CD4-positive, alpha-beta memory T cell (primary cell): ENCODE measurements at regions not wholly inside any gene's neighbourhood (a gene's known extent, or its start where the extent isn't known, plus 50 kb on each side); places are given as distances from the start of the nearest gene placed in this dataset.

Experiments
- CTCF ChIA-PET: fragments of 350-600 bp; sonication (Branson Sonifier 250); formaldehyde crosslinking; loops from one replicate; lab custom pipeline; 2021; ENCODE audit warnings: inconsistent platforms; ENCODE audit not compliant: partially characterized antibody; lab: Charles Lee
- POLR2A ChIA-PET: fragments of 350-600 bp; sonication (Branson Sonifier 250); formaldehyde crosslinking; loops from one replicate; lab custom pipeline; 2021; ENCODE audit not compliant: partially characterized antibody; lab: Charles Lee
- DNase-seq, 5 donors: peaks; one replicate each; pipeline versions ENCODE4 v3.0.0 to v3.0.0-alpha.2; 2020 to 2022; ENCODE audit warnings: mixed read lengths in 1 of 5
- H3K27ac ChIP-seq: one replicate; pipeline ENCODE4 v1.7.0; 2013; ENCODE audit warnings: low read depth, low read length
- H3K27me3 ChIP-seq: 2 replicates; pipeline ENCODE4 v1.7.0; 2013; ENCODE audit warnings: mild to moderate bottlenecking, low read length, moderate library complexity; ENCODE audit not compliant: insufficient read depth
- H3K36me3 ChIP-seq: 2 replicates; pipeline ENCODE4 v1.7.0; 2013; ENCODE audit warnings: mild to moderate bottlenecking, low read length, moderate library complexity; ENCODE audit not compliant: insufficient read depth
- H3K4me1 ChIP-seq: 2 replicates; pipeline ENCODE4 v1.7.0; 2013; ENCODE audit warnings: mild to moderate bottlenecking, low read length, moderate library complexity; ENCODE audit not compliant: insufficient read depth
- H3K4me3 ChIP-seq, 2 donors: one replicate each; pipeline ENCODE4 v1.7.0; 2013; ENCODE audit warnings: low read length in 2 of 2, mild to moderate bottlenecking in 1 of 2
- H3K9me3 ChIP-seq, 2 donors: one replicate each; pipeline ENCODE4 v1.7.0; 2013; ENCODE audit warnings: low read length in 2 of 2, control low read depth in 1 of 2; ENCODE audit not compliant: control insufficient read depth in 1 of 2
- H3K27ac Mint-ChIP-seq, 7 donors: one replicate each; pipeline ENCODE4 v1.8.0; 2020 to 2021; ENCODE audit warnings: mixed read lengths in 7 of 7, mild to moderate bottlenecking in 6 of 7, inconsistent platforms in 3 of 7, moderate library complexity in 3 of 7
- H3K27me3 Mint-ChIP-seq, 2 donors: one replicate each; pipeline ENCODE4 v1.8.0; 2020 to 2021; ENCODE audit warnings: mixed read lengths in 2 of 2
- H3K36me3 Mint-ChIP-seq, 2 donors: one replicate each; pipeline ENCODE4 v1.8.0; 2020 to 2021; ENCODE audit warnings: mixed read lengths in 2 of 2, inconsistent platforms in 1 of 2, mild to moderate bottlenecking in 1 of 2
- H3K4me1 Mint-ChIP-seq, 4 donors: one replicate each; pipeline ENCODE4 v1.8.0; 2020 to 2021; ENCODE audit warnings: mixed read lengths in 4 of 4, mild to moderate bottlenecking in 1 of 4
- H3K4me3 Mint-ChIP-seq, 8 donors: one replicate each; pipeline ENCODE4 v1.8.0; 2020 to 2021; ENCODE audit warnings: mixed read lengths in 8 of 8, mild to moderate bottlenecking in 7 of 8, moderate library complexity in 6 of 8, inconsistent platforms in 3 of 8
- H3K9me3 Mint-ChIP-seq, 8 donors: one replicate each; pipeline ENCODE4 v1.8.0; 2020 to 2021; ENCODE audit warnings: mixed read lengths in 8 of 8, mild to moderate bottlenecking in 5 of 8, inconsistent platforms in 3 of 8, moderate library complexity in 1 of 8
- intact Hi-C: fragments of 100-400 bp; cut with micrococcal nuclease; formaldehyde crosslinking; loops from one replicate; pipeline ENCODE4 v1.15.1; 2023

GRCh38 chr19:32017176-32017953 is 328.0 kb upstream of the ZNF507 start:
- no peak overlapping the region for H3K27ac ChIP-seq
- H3K4me3 ChIP-seq: no peak overlapping the region
- no peaks in the 10 kb centered on the region for H3K27me3 ChIP-seq
- Mint-ChIP-seq H3K4me3 (no peak overlapping the region), H3K9me3 (peaks cover 0 to 7% (median 2%) of the 10 kb centered on the region in 8 donors), H3K36me3 (no peaks in the 10 kb centered on the region), H3K4me1 (no peaks in the 10 kb centered on the region), H3K27me3 (peaks cover 0 to 1% of the 10 kb centered on the region in 2 donors), H3K27ac (no peak overlapping the region)
- intact Hi-C loops: no loop called here
- DNase-seq: no peak
- no peaks in the 10 kb centered on the region for H3K4me1 ChIP-seq
- CTCF ChIA-PET: no interaction called here
- no peaks in the 10 kb centered on the region for H3K36me3 ChIP-seq
- no peaks in the 10 kb centered on the region for H3K9me3 ChIP-seq
- POLR2A ChIA-PET: no interaction called here

DNA sequence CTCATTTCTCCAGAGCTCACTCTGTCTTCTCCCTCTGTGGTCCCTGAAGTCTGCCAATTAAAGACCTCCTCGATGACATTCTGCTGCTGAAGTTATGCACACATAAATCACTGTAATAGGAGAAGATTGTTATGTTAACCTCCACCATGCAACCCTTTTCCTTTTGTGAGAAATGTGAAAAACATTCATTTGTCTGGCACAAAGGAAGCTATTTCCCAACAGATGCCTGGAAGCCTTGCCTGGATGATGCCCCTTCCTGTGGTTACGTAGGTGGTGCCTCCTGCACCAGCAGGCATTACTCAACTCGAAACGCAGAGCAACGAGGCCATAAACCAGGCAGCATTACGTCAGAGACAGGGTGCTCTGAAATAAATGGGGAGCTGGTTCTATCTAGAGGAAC is 327.4 kb upstream of the ZNF507 start:
- intact Hi-C loops: no loop called here
- H3K4me1 Mint-ChIP-seq: no peaks in the 10 kb centered on the region
- no peak for DNase-seq
- Histone ChIP-seq H3K36me3 (no peaks in the 10 kb centered on the region), H3K4me3 (no peak overlapping the region), H3K9me3 (no peaks in the 10 kb centered on the region), H3K27me3 (no peaks in the 10 kb centered on the region), H3K27ac (no peak overlapping the region), H3K4me1 (no peaks in the 10 kb centered on the region)
- H3K27ac Mint-ChIP-seq: no peak overlapping the region
- ChIA-PET POLR2A (no interaction called here), CTCF (no interaction called here)
- H3K27me3 Mint-ChIP-seq: peaks cover 0 to 1% of the 10 kb centered on the region in 2 donors
- H3K9me3 Mint-ChIP-seq: peaks cover 0 to 7% (median 2%) of the 10 kb centered on the region in 8 donors
- no peak overlapping the region for H3K4me3 Mint-ChIP-seq
- no peaks in the 10 kb centered on the region for H3K36me3 Mint-ChIP-seq

- ChIA-PET POLR2A (no interaction called here), CTCF (no interaction called here)
- H3K4me3 ChIP-seq: no peak overlapping the region
- no peaks in the 10 kb centered on the region for H3K27me3 ChIP-seq
- no peak overlapping the region for H3K27ac ChIP-seq
- DNase-seq: no peak
- Mint-ChIP-seq H3K27ac (no peak overlapping the region), H3K4me1 (no peaks in the 10 kb centered on the region), H3K9me3 (peaks cover 0 to 7% (median 3%) of the 10 kb centered on the region in 8 donors), H3K36me3 (no peaks in the 10 kb centered on the region), H3K4me3 (no peak overlapping the region), H3K27me3 (peaks cover under 1 to 1% of the 10 kb centered on the region in 2 donors)
- H3K9me3 ChIP-seq: no peaks in the 10 kb centered on the region
- H3K36me3 ChIP-seq: no peaks in the 10 kb centered on the region
- intact Hi-C loops: no loop called here
- no peaks in the 10 kb centered on the region for H3K4me1 ChIP-seq
Observed at GRCh38 chr19:32020538-32020937, 324.9 kb upstream of the ZNF507 start.

DNA sequence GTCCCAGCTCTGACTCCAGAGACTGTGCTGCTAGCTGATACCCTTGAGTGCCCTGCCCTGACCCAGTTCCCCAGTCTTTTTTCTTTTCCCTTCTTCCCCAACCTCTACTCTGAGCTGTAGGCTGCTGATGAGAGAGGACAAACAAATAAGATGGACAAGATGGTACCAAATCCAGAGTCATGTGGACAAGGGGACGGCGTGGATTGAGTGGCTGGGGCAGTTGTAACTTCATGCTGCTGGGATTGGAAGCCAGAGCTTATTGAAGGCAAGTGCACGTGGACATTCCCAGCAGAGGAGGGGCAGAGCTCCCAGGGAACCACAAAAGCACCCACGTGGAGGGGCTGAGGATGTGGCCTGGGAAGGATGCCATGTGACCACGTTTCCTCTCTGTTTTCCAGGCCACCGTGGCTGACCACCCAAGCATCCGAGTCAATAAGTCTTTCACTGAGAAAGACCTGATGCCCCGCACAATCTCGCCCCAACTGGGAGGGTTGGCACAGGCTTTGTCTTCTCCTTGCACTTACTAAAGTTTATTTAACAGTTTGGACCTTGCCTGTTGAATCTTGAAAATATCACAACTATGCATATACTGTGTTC is 323.3 kb upstream of the ZNF507 start:
- no peak overlapping the region for H3K4me3 ChIP-seq
- no peak overlapping the region for H3K4me3 Mint-ChIP-seq
- no peaks in the 10 kb centered on the region for H3K36me3 ChIP-seq
- H3K9me3 Mint-ChIP-seq: peaks cover 0 to 11% (median 6%) of the 10 kb centered on the region in 8 donors
- no peaks in the 10 kb centered on the region for H3K36me3 Mint-ChIP-seq
- no peaks in the 10 kb centered on the region for H3K27me3 ChIP-seq
- DNase-seq: no peak
- peaks cover 1 to 8% of the 10 kb centered on the region in 2 donors for H3K27me3 Mint-ChIP-seq
- ChIA-PET CTCF (no interaction called here), POLR2A (no interaction called here)
- H3K4me1 ChIP-seq: no peaks in the 10 kb centered on the region
- no peaks in the 10 kb centered on the region for H3K4me1 Mint-ChIP-seq
- H3K27ac ChIP-seq: no peak overlapping the region
- intact Hi-C loops: no loop called here
- no peaks in the 10 kb centered on the region for H3K9me3 ChIP-seq
- no peak overlapping the region for H3K27ac Mint-ChIP-seq

DNA sequence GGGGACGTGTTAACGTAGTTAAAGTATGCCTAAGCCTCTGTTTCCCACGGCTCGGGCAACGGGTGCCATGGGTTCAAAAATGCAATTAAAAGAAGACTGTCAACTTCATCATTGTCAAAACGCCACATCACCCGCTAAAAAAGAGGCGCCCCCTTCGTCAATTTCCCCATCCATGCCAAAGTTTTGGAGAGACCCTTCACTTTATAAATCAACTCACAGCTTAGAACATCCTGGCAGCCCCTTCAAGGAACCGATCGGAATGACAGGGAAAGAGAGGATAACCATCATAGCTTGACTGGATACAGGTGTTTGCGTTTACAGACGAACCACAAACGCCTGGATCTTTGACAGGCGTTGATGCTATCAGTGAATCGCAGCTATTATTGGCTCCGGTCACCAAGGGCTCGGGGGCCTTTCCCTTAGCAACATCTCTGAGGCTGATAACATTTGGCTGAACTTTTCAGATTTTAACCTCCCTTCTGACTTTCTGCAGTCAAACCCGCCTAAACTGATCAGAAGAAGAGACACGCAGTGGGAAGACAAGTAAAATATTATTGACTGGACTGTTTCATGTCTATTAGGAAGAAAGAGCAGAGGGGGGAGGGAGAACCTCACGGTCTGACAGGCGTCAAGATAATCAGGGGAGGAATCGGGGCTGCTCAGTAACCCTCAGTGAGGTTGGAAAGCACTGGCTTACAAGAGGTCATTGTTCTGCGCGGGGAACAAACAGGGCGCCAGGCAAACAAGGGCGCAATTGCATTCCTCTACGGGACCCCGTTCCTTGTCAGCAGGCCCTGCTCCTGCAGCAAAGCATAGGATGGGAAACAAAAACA is 322.5 kb upstream of the ZNF507 start:
- peaks cover 1 to 8% of the 10 kb centered on the region in 2 donors for H3K27me3 Mint-ChIP-seq
- H3K9me3 ChIP-seq: no peaks in the 10 kb centered on the region
- no peaks in the 10 kb centered on the region for H3K4me1 ChIP-seq
- POLR2A ChIA-PET: no interaction called here
- no peaks in the 10 kb centered on the region for H3K36me3 Mint-ChIP-seq
- no peak overlapping the region for H3K27ac Mint-ChIP-seq
- CTCF ChIA-PET: no interaction called here
- H3K4me3 ChIP-seq: no peak overlapping the region
- H3K27me3 ChIP-seq: no peaks in the 10 kb centered on the region
- no peak overlapping the region for H3K27ac ChIP-seq
- H3K36me3 ChIP-seq: no peaks in the 10 kb centered on the region
- peaks cover 0 to 11% (median 6%) of the 10 kb centered on the region in 8 donors for H3K9me3 Mint-ChIP-seq
- no peak for DNase-seq
- no peak overlapping the region for H3K4me3 Mint-ChIP-seq
- H3K4me1 Mint-ChIP-seq: no peaks in the 10 kb centered on the region
- intact Hi-C loops: no loop called here

GRCh38 chr19:32023564-32023832 is 321.9 kb upstream of the ZNF507 start:
- no peak overlapping the region for H3K27ac Mint-ChIP-seq
- ChIA-PET POLR2A (no interaction called here), CTCF (no interaction called here)
- H3K36me3 Mint-ChIP-seq: no peaks in the 10 kb centered on the region
- H3K9me3 Mint-ChIP-seq: peaks cover 0 to 11% (median 5%) of the 10 kb centered on the region in 8 donors
- H3K4me1 ChIP-seq: no peaks in the 10 kb centered on the region
- no peaks in the 10 kb centered on the region for H3K36me3 ChIP-seq
- peaks cover 1 to 8% of the 10 kb centered on the region in 2 donors for H3K27me3 Mint-ChIP-seq
- DNase-seq: no peak
- no peaks in the 10 kb centered on the region for H3K4me1 Mint-ChIP-seq
- no peaks in the 10 kb centered on the region for H3K9me3 ChIP-seq
- no peaks in the 10 kb centered on the region for H3K27me3 ChIP-seq
- intact Hi-C loops: no loop called here
- no peak overlapping the region for H3K27ac ChIP-seq
- no peak overlapping the region for H3K4me3 ChIP-seq
- H3K4me3 Mint-ChIP-seq: no peak overlapping the region

DNA sequence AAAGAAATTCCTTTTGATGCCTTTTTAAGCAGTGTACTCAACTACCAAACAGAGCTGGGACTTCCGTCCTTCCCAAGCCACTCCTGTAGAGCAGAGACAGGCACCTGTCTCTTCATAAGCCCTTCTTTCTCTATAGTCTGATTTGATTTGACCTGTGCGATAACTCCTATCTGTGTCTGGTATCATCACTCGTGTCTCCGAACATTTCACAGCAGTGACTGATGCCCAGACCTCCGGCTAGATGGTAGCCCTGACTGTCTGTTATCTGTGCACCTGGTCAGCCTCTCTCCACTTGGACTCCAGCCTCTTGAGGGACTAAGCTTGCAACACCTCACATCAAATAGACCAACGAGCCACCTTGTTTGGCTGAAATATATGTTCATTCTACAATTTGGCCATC is 316.2 kb upstream of the ZNF507 start:
- Histone ChIP-seq H3K27me3 (no peaks in the 10 kb centered on the region), H3K4me1 (no peaks in the 10 kb centered on the region), H3K9me3 (no peaks in the 10 kb centered on the region), H3K36me3 (no peaks in the 10 kb centered on the region), H3K27ac (no peak overlapping the region), H3K4me3 (no peak overlapping the region)
- peaks cover 0 to 12% (median 2%) of the 10 kb centered on the region in 8 donors for H3K9me3 Mint-ChIP-seq
- intact Hi-C loops: no loop called here
- no peaks in the 10 kb centered on the region for H3K36me3 Mint-ChIP-seq
- H3K27me3 Mint-ChIP-seq: peaks cover 0 to 8% of the 10 kb centered on the region in 2 donors
- no peaks in the 10 kb centered on the region for H3K4me1 Mint-ChIP-seq
- DNase-seq: no peak
- CTCF ChIA-PET: no interaction called here
- POLR2A ChIA-PET: no interaction called here
- no peak overlapping the region for H3K27ac Mint-ChIP-seq
- no peak overlapping the region for H3K4me3 Mint-ChIP-seq
